Fibroblast of pulmonary artery (primary cell): ENCODE measurements at regions not wholly inside any gene's neighbourhood (a gene's known extent, or its start where the extent isn't known, plus 50 kb on each side); places are given as distances from the start of the nearest gene placed in this dataset.

Source experiments
- DNase-seq: peaks from one replicate; pipeline ENCODE4 v3.0.0-alpha.2; 2010; ENCODE audit warnings: low read depth
- H3K4me3 ChIP-seq: replicated peaks from 2 replicates; pipeline ENCODE4 v1.5.1; 2011; ENCODE audit warnings: low read depth, mild to moderate bottlenecking, control low read depth, low read length, moderate library complexity
- TF ChIP-seq, protein P1 (sequence below): IDR thresholded peaks from 2 replicates; pipeline ENCODE4 v1.5.1; 2011; ENCODE audit warnings: mild to moderate bottlenecking, control low read depth, low read length, inconsistent platforms; ENCODE audit errors: missing control alignments

DNA sequence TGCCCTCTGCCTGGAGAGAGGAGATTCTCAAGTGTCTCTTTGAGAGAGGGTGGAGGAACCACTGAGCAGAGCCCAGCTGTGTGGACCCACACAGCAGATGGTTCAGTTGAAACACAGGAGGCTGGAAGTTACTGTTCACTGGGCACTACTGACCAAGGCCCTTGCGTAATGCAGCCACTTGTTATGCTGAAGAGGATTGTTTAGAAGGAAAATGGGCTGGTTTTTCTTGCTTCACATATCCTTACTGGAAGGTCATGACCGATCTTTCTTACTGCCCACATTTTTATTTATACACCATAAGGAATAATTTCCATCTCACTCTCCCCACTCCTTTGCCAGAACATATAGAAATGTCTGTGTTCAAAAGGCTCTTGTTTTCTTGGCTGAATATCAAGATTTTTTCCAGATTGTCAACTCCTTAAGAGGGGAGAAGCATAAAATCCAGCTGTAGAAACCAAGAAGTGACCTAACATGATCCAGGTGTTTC is 375.1 kb upstream of the DDHD1 start:
- H3K4me3 ChIP-seq = no peak overlapping the region
- DNase-seq = peak; percentile 34
- TF ChIP-seq, protein P1, sequence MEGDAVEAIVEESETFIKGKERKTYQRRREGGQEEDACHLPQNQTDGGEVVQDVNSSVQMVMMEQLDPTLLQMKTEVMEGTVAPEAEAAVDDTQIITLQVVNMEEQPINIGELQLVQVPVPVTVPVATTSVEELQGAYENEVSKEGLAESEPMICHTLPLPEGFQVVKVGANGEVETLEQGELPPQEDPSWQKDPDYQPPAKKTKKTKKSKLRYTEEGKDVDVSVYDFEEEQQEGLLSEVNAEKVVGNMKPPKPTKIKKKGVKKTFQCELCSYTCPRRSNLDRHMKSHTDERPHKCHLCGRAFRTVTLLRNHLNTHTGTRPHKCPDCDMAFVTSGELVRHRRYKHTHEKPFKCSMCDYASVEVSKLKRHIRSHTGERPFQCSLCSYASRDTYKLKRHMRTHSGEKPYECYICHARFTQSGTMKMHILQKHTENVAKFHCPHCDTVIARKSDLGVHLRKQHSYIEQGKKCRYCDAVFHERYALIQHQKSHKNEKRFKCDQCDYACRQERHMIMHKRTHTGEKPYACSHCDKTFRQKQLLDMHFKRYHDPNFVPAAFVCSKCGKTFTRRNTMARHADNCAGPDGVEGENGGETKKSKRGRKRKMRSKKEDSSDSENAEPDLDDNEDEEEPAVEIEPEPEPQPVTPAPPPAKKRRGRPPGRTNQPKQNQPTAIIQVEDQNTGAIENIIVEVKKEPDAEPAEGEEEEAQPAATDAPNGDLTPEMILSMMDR = no peak

DNA sequence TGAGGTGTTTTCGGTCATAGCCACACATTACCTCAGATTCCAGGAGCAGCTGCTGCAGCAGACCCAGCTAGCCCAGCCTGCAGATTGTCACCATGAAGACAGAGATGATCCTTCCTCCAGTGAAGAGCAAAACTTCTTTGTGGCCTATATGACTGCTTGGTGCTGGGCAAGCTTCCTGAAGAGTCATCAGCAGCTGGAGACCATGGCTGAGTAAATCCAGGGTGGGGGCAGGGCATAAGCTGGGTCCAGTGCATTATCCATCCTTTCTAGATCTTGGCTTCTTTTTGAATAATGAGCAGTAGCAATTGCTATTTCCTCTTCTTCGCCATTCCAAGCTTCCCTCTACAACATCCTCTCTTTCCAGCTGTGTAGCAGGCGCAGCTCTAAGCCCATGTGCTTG is 373.1 kb upstream of the DDHD1 start:
- TF ChIP-seq, protein P1 = no peak
- no peak for DNase-seq

DNA sequence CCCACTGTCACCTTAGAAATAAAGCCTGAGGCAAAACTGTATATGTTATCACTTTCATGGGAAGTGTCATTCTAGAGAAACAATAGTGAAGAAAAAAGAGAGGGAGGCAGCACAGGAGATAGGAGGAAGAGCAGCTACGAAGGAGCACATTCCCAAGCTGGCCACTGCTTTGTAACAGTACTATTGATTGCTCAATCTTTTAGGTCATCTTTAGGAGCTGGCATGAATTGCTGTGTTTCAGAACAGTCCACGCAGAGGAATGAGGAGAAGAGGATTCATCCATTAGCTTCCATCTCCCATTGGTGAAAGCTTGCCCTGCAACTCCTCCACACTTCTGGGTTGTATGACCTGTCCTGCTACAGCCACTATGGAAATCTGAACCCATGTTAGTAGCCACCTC is 372.5 kb upstream of the DDHD1 start:
- TF ChIP-seq, protein P1 = no peak
- DNase-seq = no peak
- H3K4me3 ChIP-seq = no peak overlapping the region

More for the DNA sequence above, 373.1 kb upstream of the DDHD1 start:
- H3K4me3 ChIP-seq = no peak overlapping the region

DNA sequence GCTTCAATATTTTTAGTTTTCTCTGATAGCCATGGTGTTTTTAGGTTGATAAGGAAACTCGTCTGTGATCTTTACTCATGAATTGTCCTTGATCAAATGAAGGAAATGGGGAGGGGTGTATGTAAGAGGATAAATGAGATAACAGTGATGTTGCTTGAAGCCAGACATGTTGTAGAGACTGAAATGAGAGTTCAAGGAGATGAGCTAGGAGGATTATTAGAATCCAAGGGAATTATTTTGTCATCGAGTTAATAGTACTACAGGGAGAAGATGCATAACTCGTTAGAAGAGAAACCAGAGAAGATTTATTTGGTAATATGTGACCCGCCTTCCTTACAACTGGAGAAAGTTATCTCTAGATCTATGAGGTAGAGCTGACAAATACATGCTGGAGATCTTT is 371.3 kb upstream of the DDHD1 start:
- DNase-seq = no peak
- no peak overlapping the region for H3K4me3 ChIP-seq
- TF ChIP-seq, protein P1 = no peak

DNA sequence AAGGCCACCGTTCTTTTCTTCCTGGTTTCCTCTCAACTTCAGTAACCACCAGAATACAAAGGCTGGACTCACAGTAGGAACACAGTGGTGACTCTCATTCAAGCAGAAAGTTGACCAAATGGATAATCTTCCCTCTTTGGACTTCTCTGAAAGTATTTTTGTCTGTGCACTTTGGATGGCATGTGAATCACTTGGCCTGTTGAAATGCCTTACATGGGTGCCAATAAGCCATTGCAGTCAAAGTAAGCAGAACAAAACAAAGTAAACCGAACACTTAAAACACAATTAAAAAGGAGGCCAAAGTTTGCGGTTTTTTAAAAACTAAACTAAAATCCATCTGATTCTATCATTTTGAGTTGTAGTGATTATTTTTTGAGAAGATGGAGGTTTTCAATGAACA is 370.1 kb upstream of the DDHD1 start:
- TF ChIP-seq, protein P1 = no peak
- H3K4me3 ChIP-seq = no peak overlapping the region
- DNase-seq = no peak

DNA sequence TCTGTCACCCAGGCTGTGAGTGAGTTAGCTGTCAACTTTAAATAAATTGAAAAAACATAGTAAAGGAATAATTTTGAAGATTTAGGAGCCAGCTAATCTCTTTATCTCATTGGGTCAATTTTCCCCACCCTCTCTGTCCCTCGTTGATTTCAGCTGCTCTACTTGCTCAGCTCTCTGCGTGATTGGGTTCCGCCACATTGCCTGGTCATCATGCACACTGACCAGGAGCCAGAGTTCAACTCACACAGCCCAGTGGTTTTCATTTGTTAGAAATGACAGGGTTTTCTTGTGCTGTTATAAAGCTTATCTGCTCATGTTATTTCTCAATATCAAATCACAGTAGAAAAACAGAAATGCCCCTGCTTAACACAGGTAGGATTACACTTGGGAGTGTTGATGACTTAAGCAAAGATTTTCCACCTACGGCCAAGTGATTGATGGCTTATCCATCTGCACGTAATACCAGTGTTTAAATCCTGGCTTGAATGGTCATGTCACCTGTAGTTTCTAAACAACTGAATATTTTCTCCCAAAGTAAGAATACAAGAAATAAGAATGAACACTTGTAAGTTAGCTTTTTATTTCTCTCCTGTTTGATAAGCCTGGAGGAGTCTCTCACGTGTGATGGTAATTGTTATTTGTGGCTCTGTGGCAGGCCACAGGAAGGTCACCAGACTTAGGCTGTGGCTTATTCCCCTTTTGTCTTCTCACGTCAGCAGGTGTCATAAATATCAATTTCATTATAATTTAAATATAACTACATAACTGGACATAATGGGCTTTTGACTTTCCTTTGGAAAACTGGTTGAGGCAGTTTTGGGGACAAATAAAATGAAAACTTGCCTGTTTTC is 367.2 kb upstream of the DDHD1 start:
- no peak for DNase-seq
- H3K4me3 ChIP-seq = no peak overlapping the region
- TF ChIP-seq, protein P1 = no peak

- DNase-seq = no peak
- TF ChIP-seq, protein P1 = no peak
- H3K4me3 ChIP-seq = no peak overlapping the region
Measured at GRCh38 chr14:53519137-53519536, 366.0 kb upstream of the DDHD1 start.
